ENCODE measurements at regions not wholly inside any gene's neighbourhood (a gene's known extent, or its start where the extent isn't known, plus 50 kb on each side); places are given as distances from the start of the nearest gene placed in this dataset.

- TF ChIP-seq CTCF (IDR thresholded peaks at IDR 0.05) (no peak), EP300 (IDR thresholded peaks at IDR 0.05) (no peak), POLR2A (IDR thresholded peaks at IDR 0.05) (no peak)
Measured at GRCh38 chr1:199766218-199766792, 261.2 kb upstream of the NR5A2 start.

Measured in sigmoid colon (tissue), 4 donors.